ENCODE measurements at regions not wholly inside any gene's neighbourhood (a gene's known extent, or its start where the extent isn't known, plus 50 kb on each side); places are given as distances from the start of the nearest gene placed in this dataset.

DNA sequence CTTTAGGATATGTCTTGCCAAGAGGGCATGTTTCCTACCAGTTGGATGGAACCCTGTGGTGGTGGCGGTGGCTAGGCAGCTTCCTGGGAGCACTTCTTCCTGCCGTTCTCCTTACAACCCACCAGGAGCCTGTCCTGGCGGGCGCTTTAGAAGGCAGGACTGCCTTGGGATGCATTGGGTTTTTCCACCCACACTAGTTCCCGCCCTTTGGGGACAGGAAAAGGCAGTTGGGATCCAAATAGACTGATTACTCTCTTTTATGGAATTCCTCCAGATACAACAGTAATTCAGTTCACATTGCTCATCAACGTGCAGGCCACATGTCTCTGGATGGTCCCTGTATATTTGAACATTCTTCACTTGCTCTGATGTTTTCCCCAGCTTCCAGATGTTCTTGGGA, 305.7 kb upstream of the SSTR1 start:
- TF ChIP-seq, protein P1, sequence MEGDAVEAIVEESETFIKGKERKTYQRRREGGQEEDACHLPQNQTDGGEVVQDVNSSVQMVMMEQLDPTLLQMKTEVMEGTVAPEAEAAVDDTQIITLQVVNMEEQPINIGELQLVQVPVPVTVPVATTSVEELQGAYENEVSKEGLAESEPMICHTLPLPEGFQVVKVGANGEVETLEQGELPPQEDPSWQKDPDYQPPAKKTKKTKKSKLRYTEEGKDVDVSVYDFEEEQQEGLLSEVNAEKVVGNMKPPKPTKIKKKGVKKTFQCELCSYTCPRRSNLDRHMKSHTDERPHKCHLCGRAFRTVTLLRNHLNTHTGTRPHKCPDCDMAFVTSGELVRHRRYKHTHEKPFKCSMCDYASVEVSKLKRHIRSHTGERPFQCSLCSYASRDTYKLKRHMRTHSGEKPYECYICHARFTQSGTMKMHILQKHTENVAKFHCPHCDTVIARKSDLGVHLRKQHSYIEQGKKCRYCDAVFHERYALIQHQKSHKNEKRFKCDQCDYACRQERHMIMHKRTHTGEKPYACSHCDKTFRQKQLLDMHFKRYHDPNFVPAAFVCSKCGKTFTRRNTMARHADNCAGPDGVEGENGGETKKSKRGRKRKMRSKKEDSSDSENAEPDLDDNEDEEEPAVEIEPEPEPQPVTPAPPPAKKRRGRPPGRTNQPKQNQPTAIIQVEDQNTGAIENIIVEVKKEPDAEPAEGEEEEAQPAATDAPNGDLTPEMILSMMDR (IDR thresholded peaks at IDR 0.05) = no peak
- TF ChIP-seq EZH2phosphoT487 (IDR thresholded peaks at IDR 0.05) (no peak), EZH2 (IDR thresholded peaks at IDR 0.05) (no peak)
